ENCODE measurements at regions not wholly inside any gene's neighbourhood (a gene's known extent, or its start where the extent isn't known, plus 50 kb on each side); places are given as distances from the start of the nearest gene placed in this dataset.
"Not testable (repeated sequence)": the region's sequence is repeated elsewhere in the genome, so short reads cannot be mapped to it uniquely, and the experiment has no call there.

DNA sequence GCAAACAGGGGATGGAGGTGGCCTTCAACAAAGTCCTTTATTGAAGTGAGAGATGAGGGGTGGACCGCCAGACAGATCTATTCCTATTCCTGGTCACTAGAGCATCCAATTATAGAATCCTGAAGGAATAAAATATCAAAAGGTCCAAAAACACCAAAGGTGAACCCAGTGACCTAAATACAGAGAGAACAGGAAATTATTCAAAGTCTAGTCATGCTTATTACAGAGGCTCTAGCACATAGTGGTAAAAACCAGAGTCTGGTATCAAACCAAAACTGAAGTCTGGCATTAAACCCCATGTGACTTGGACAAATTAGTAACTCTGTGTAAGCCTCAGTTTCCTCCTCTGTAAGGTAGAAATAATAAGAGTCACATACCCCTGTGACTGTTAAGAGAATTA is 100.5 kb upstream of the SNX2 start:
- no peak for DNase-seq

GRCh38 chr5:122680623-122681350 is 94.1 kb upstream of the SNX2 start:
- DNase-seq = no peak

GRCh38 chr5:122683631-122684030 is 91.2 kb upstream of the SNX2 start:
- DNase-seq = no peak

DNA sequence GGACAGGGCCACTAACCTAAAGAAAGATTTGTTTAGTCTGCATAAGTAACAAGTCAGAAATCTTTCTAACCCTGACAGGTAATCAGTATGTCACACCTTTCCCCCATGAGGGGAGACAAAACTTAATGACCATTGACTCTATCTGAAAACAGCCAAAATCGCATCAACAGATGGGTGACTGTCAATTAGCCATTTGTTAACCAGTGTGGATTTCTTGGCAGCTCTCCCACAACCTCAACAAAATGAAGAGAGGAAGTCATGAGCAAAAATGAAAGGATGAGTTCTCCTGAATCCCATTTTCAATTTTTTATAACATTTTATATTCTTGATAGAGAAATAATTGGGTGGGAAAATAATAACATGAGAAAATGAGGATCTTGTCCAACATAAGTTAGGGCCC is 84.6 kb upstream of the SNX2 start:
- no peak for DNase-seq

DNA sequence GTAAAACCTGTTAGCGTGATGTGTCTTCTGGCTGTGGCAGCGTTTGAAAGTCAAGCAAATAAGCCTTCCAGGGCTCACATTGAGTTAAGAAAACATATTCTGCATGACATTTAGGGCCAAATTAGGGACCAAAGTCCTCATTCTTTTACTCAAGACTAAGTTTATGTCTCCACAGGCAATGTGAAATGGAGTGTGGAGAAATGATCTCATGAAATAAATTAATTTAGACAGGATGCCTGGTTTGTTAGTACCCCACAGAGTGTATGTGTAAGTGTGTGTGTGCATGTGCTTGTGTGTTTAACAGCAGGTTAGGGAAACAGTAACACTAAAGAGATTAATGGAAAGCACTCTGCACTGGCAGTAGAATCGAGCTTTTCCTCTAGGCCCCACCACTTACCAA is 82.9 kb upstream of the SNX2 start:
- DNase-seq = no peak

DNA sequence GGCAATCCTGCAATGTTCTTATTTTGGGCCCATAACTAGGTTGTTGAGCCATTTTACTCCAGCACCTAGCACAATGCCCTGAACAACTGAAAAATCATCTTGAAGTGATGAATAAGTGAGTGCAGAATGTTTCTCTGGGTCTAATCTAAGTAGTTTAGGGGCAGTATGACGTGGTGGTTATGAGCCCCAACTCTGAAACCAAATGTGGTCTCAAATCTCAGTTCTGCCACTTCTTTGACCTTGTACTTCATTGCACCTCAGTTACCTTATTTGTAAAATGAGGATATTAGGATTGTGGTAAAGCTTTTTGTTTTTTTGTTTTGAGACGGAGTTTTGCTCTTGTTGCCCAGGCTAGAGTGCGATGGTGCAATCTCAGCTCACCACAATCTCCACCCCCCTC is 80.9 kb upstream of the SNX2 start:
- DNase-seq = no peak

DNA sequence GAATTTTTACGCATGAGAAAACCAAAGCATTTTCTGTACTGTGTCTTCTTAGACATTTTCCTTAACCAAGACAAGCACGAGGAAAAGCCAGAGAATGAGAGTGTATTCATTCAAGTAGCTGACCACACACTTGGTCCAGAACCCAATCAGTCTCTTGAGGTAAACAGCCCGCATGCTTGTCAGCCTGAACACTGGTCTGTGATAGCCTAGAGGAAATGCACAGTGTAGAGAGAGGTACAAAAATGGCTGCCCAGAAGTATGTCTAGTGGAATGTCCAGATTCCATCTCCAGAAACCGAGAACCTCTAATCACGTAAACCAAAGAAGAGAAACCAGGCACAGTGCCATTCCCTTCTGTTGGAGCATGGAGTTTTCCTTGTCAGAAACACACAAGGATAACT is 80.0 kb upstream of the SNX2 start:
- no peak for DNase-seq

- DNase-seq = not testable (repeated sequence)
These were observed 78.1 kb upstream of the SNX2 start for GRCh38 chr5:122696735-122697134.

DNA sequence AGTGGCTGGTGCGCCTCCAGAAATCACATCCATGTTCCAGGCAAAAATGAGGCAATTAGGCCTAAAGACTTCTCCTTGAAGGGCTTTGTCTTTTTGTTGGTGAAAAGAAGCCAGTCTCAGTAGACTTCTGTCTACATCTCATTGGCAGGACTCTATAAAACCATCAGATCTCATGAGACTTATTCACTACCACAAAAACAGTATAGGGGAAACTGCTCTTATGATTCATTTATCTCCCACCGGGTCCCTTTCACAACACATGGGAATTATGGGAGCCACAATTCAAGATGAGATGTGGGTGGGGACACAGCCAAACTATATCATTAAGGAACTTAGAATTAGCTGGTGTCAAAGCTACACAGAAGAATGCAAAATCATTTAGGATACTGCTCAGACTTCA is 77.7 kb upstream of the SNX2 start:
- no peak for DNase-seq

- DNase-seq = no peak
These were observed 75.7 kb upstream of the SNX2 start for GRCh38 chr5:122699201-122699600.

GRCh38 chr5:122701640-122702523 is 73.0 kb upstream of the SNX2 start:
- no peak for DNase-seq

DNA sequence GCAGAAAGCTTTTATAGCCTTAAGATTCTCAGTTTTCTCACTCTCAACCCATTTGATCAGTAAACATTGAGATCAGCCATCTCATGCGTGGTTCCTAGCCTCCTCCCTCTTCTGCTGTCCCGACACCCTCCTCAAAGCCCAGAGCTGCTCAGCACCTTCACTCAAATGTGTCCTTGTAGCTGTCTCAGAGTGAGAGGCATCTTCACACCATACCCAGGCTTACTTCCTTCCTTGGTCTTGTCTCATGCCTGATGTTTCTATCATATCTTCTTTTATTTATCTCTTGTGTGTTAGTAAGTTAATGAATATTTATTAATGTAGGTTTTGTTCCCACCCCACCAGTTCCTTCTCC is 72.4 kb upstream of the SNX2 start:
- no peak for DNase-seq

DNA sequence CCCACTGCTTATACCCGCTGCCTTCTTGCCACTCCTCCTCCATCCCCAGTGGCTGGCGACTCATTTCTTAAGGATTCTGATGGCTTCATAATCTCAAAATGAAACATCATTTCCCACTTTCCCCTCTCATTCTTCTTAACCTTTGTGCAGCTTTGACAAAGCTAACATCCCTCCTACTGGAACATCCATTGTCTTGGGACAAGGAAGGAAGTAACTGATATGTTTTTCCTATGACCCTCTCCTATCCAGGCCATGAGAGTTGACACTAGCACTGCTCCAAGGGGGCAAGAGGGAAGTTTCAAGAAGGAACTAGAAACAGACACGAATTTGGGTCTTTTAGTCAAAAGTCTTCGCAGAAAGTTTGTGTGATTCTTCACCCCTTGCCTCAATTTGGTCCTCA is 71.7 kb upstream of the SNX2 start:
- DNase-seq = no peak

DNA sequence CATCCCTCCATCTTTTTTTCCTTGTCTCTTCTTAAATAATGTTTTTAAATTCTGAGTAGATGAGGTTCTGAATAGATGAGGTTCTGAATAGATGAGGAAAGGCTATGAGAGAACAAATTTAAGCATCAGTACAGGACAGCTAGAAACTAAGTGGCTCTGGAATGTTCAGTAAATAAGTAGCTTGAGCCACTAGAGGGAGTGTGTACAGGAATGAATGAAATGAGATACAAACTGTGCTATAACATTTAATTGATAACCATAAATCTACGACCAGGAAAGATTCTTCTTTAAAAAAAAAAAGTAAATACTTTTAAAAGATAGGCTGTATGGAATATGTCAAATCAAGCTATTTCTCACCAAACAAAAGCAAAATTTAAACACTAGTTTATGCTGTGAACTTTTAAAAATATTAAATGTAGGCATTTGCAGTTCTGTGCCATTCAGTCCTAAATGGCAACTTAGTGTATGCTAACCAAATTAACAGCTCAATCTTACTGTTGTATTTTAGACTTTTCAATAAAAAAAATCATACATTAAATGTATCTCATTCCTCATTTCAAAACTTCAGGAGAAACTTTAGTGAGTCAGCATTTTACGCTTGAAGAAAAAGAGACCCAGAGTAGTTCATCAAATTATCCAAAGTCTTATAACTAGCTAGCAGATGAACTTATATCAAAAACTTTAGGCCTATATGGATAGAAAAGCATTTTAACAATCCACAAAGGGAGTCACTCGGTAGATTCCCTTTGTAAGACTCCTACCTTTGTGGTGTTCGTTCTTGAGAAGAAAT is 70.4 kb upstream of the SNX2 start:
- DNase-seq = peak in 1 of 2 donors; percentile 51

DNA sequence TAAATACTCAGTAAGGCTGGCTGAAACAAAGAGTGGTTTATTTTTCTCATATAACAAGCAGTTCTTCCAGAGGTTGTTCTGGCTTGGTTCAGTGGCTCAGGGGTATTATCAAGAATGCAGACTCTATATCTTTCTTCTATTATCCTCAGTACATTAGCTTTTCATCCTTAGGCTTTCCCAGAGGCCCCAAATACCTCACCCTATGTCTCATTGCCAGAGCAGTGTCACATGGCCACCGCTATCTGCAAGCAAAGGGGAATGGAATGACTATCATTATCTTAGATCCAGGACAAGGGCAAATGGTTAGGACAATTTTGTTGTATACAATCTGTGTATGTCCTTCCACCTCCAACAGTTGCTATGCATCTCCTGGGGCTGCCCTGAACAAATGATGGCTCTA is 69.0 kb upstream of the SNX2 start:
- no peak for DNase-seq

DNA sequence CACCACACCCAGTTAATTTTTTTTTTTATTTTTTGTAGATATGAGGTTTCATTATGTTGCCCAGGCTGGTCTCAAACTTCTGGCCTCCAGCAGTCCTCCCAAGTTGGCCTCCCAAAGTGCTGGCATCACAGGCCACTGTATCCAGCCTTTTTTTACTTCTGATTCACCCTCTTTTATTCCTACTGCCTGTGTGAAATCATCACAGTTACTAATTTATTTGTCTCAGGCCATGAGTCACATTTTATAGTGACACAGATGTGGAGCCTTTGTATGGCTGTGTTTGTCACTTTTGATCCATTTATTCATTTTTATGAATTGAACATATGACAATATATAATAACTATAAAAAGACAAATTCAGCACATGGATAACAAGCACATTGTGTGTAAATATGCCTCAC is 67.1 kb upstream of the SNX2 start:
- DNase-seq = no peak

- no peak for DNase-seq
These were observed 61.8 kb upstream of the SNX2 start for GRCh38 chr5:122713041-122713440.

GRCh38 chr5:122715095-122715494 is 59.8 kb upstream of the SNX2 start:
- no peak for DNase-seq

DNA sequence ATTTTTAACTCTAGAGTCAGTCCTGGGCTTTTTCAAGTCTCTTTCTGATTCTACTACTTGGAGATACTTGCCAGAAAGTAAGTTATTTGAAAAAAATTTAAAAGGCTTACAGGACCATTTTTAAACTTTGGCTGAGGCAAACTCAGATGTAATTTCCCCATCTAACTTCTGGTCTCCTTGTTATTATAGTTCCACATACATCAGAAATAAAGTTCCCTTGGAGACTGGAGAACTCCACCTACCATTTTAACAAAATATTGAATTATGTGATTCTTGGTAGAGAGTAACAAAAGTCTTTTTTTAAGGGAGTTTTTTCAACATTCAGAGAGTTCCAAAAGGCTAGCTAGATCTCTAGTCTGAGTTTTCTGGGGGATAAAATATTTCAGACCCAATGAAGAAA is 56.3 kb upstream of the SNX2 start:
- DNase-seq = no peak

DNA sequence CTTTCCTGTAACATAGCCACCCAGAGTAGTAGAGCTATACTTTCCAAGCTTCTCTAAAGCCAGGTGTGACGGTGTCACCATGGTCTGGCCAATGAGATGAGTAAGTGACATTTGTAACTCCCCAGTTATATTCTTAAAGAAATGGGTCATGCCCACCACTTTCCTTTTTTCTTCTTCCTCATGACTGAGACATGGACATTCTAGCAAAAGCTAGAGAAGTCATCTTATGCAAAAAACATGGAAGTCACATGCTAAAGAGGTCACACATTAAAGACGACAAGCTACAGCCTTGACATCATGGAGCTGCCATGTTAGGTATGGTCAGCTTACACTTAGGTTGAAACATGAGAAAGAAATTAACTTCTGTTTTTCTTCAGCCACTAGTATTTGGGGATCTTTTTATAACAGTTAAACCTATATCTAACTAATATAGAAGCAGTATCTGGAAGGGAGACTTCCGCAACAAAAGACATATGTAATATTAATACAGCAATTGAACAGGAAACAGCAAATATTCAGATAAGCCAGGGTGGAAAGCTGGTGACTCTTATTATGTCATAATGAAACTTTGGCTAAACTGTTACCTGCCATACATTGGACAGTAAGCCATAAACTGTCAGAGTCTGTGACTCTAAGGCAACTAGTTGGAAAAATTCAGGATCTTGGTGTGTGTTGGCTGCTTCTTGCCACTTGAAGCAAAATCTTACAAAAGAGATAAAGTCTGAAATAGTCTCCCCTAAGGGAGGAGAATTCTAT is 54.7 kb upstream of the SNX2 start:
- no peak for DNase-seq

GRCh38 chr5:122721127-122721526 is 53.8 kb upstream of the SNX2 start:
- no peak for DNase-seq

GRCh38 chr5:122722341-122722740 is 52.5 kb upstream of the SNX2 start:
- no peak for DNase-seq
